Activated CD4-positive, alpha-beta T cell treated with anti-CD3 and anti-CD28 coated beads for 1 hour (primary cell): ENCODE measurements at regions not wholly inside any gene's neighbourhood (a gene's known extent, or its start where the extent isn't known, plus 50 kb on each side); places are given as distances from the start of the nearest gene placed in this dataset.

Source experiments
- DNase-seq: peaks from one replicate; pipeline ENCODE4 v3.0.0-alpha.2; 2020

GRCh38 chr7:156209087-156209486 is 396.8 kb upstream of the SHH start:
- no peak for DNase-seq

- no peak for DNase-seq
Observed at GRCh38 chr7:156207306-156207705, 395.0 kb upstream of the SHH start.

- DNase-seq: no peak
Observed at GRCh38 chr7:156206174-156206573, 393.9 kb upstream of the SHH start.

GRCh38 chr7:156204820-156205219 is 392.6 kb upstream of the SHH start:
- no peak for DNase-seq

- DNase-seq: no peak
Observed at GRCh38 chr7:156203923-156204322, 391.7 kb upstream of the SHH start.

- no peak for DNase-seq
Observed at GRCh38 chr7:156198277-156198676, 386.0 kb upstream of the SHH start.

GRCh38 chr7:156196649-156197048 is 384.4 kb upstream of the SHH start:
- DNase-seq: no peak

GRCh38 chr7:156195276-156195675 is 383.0 kb upstream of the SHH start:
- no peak for DNase-seq

GRCh38 chr7:156194813-156195212 is 382.6 kb upstream of the SHH start:
- DNase-seq: no peak

- no peak for DNase-seq
Observed at GRCh38 chr7:156192921-156193320, 380.7 kb upstream of the SHH start.

GRCh38 chr7:156191090-156191489 is 378.8 kb upstream of the SHH start:
- no peak for DNase-seq

- no peak for DNase-seq
Observed at GRCh38 chr7:156185076-156185475, 372.8 kb upstream of the SHH start.

- no peak for DNase-seq
Observed at GRCh38 chr7:156184164-156184563, 371.9 kb upstream of the SHH start.

- no peak for DNase-seq
Observed at GRCh38 chr7:156180451-156181229, 368.4 kb upstream of the SHH start.

- DNase-seq: no peak
Observed at GRCh38 chr7:156179872-156180390, 367.7 kb upstream of the SHH start.

GRCh38 chr7:156178857-156179256 is 366.6 kb upstream of the SHH start:
- no peak for DNase-seq

- DNase-seq: no peak
Observed at GRCh38 chr7:156178214-156178613, 366.0 kb upstream of the SHH start.

GRCh38 chr7:156177422-156178055 is 365.3 kb upstream of the SHH start:
- DNase-seq: no peak

GRCh38 chr7:156176039-156176438 is 363.8 kb upstream of the SHH start:
- DNase-seq: no peak

- no peak for DNase-seq
Observed at GRCh38 chr7:156175003-156175402, 362.7 kb upstream of the SHH start.

GRCh38 chr7:156174428-156174827 is 362.2 kb upstream of the SHH start:
- no peak for DNase-seq

GRCh38 chr7:156173748-156174353 is 361.6 kb upstream of the SHH start:
- DNase-seq: no peak

- DNase-seq: no peak
Observed at GRCh38 chr7:156173346-156173745, 361.1 kb upstream of the SHH start.

GRCh38 chr7:156172638-156173037 is 360.4 kb upstream of the SHH start:
- no peak for DNase-seq
